Fibroblast of lung (primary cell): ENCODE measurements at regions not wholly inside any gene's neighbourhood (a gene's known extent, or its start where the extent isn't known, plus 50 kb on each side); places are given as distances from the start of the nearest gene placed in this dataset.

Source experiments
- DNase-seq, 2 donors: peaks; one replicate each; pipeline versions ENCODE4 v3.0.0 to v3.0.0-alpha.2; 2010; ENCODE audit warnings: low read depth in 2 of 2
- H2AFZ ChIP-seq: 2 replicates; pipeline ENCODE4 v1.5.1; 2012; ENCODE audit warnings: low read length, control low read depth, inconsistent platforms
- H3K27ac ChIP-seq: 2 replicates; pipeline ENCODE4 v1.5.1; 2011; ENCODE audit warnings: low read length, control low read depth; ENCODE audit not compliant: insufficient read depth
- H3K27me3 ChIP-seq: 2 replicates; pipeline ENCODE4 v1.5.1; 2011; ENCODE audit warnings: mild to moderate bottlenecking, low read length; ENCODE audit not compliant: control insufficient read depth, insufficient read depth
- H3K36me3 ChIP-seq: 2 replicates; pipeline ENCODE4 v1.5.1; 2011; ENCODE audit warnings: low read length; ENCODE audit not compliant: control insufficient read depth, insufficient read depth
- H3K4me1 ChIP-seq: 2 replicates; pipeline ENCODE4 v1.5.1; 2011; ENCODE audit warnings: low read length; ENCODE audit not compliant: control insufficient read depth, insufficient read depth; ENCODE audit errors: extremely low read depth
- H3K4me2 ChIP-seq: 2 replicates; pipeline ENCODE4 v1.5.1; 2011; ENCODE audit warnings: low read length, control low read depth; ENCODE audit not compliant: insufficient read depth; ENCODE audit errors: extremely low read depth
- H3K4me3 ChIP-seq, 4 experiments: fragments of 200-600 bp in 1 of 4; sonication (generic) in 1 of 4; replicated peaks in 1 of 4; 2 replicates each; pipeline ENCODE4 v1.5.1; 2011 to 2016; ENCODE audit warnings: low read length in 4 of 4, low read depth in 3 of 4, mild to moderate bottlenecking in 3 of 4, control low read depth in 2 of 4, inconsistent platforms in 1 of 4, mixed read lengths in 1 of 4; ENCODE audit not compliant: insufficient read depth in 1 of 4; ENCODE audit errors: control extremely low read depth in 1 of 4
- H3K79me2 ChIP-seq: 2 replicates; pipeline ENCODE4 v1.5.1; 2012; ENCODE audit warnings: mild to moderate bottlenecking, low read length, inconsistent platforms; ENCODE audit not compliant: control insufficient read depth, insufficient read depth
- H3K9ac ChIP-seq: 2 replicates; pipeline ENCODE4 v1.5.1; 2011; ENCODE audit warnings: mild to moderate bottlenecking, low read length, control low read depth; ENCODE audit not compliant: insufficient read depth
- H3K9me3 ChIP-seq: 2 replicates; pipeline ENCODE4 v1.5.1; 2012; ENCODE audit warnings: low read depth, low read length; ENCODE audit not compliant: control insufficient read depth, insufficient read depth
- H4K20me1 ChIP-seq: 2 replicates; pipeline ENCODE4 v1.5.1; 2011; ENCODE audit warnings: low read length; ENCODE audit not compliant: control insufficient read depth, insufficient read depth; ENCODE audit errors: extremely low read depth
- CTCF ChIP-seq, 2 donors: IDR thresholded peaks in 1 of 2; conservative IDR thresholded peaks in 1 of 2; 1 replicate in 1 of 2; 2 replicates in 1 of 2; pipeline ENCODE4 v1.5.1; 2011 to 2012; ENCODE audit warnings: low read length in 2 of 2, control low read depth in 1 of 2, inconsistent platforms in 1 of 2, low read depth in 1 of 2, mild to moderate bottlenecking in 1 of 2
- EZH2 ChIP-seq: IDR thresholded peaks from 2 replicates; pipeline ENCODE4 v1.5.1; 2012; ENCODE audit warnings: low read length, control low read depth, mild to moderate bottlenecking; ENCODE audit errors: missing control alignments

GRCh38 chr4:123204737-123205136, 191.9 kb upstream of the SPRY1 start:
- Histone ChIP-seq H3K4me1 (no peaks in the 10 kb centered on the region), H3K4me2 (no peak overlapping the region), H3K9ac (no peak overlapping the region), H3K9me3 (no peaks in the 10 kb centered on the region), H3K27ac (no peak overlapping the region), H3K36me3 (no peaks in the 10 kb centered on the region), H4K20me1 (no peaks in the 10 kb centered on the region), H3K79me2 (no peaks in the 10 kb centered on the region), H3K27me3 (no peaks in the 10 kb centered on the region), H3K4me3 (no peak overlapping the region), H2AFZ (no peak overlapping the region)
- no peak for DNase-seq
- TF ChIP-seq EZH2: no peak
- TF ChIP-seq CTCF (conservative IDR thresholded peaks at IDR 0.05 in 1 of 2, IDR thresholded peaks at IDR 0.05 in 1 of 2; ENCODE audit: low read depth in 1 of 2, low read length in 2 of 2): no peak

- no peaks in the 10 kb centered on the region for H3K27me3 ChIP-seq
- H3K4me2 ChIP-seq: no peak overlapping the region
- no peak overlapping the region for H2AFZ ChIP-seq
- no peak overlapping the region for H3K4me3 ChIP-seq
- H3K79me2 ChIP-seq: no peaks in the 10 kb centered on the region
- H3K27ac ChIP-seq: no peak overlapping the region
- H3K9ac ChIP-seq: no peak overlapping the region
- H3K9me3 ChIP-seq: no peaks in the 10 kb centered on the region
- H3K36me3 ChIP-seq: no peaks in the 10 kb centered on the region
- H3K4me1 ChIP-seq: no peaks in the 10 kb centered on the region
- DNase-seq: no peak
- TF ChIP-seq CTCF (conservative IDR thresholded peaks at IDR 0.05 in 1 of 2, IDR thresholded peaks at IDR 0.05 in 1 of 2; ENCODE audit: low read depth in 1 of 2, low read length in 2 of 2) (no peak), EZH2 (no peak)
- no peaks in the 10 kb centered on the region for H4K20me1 ChIP-seq
Measured at GRCh38 chr4:123206016-123206415, 190.6 kb upstream of the SPRY1 start.

GRCh38 chr4:123209436-123209835, 187.2 kb upstream of the SPRY1 start:
- no peak overlapping the region for H3K4me2 ChIP-seq
- H3K9me3 ChIP-seq: no peaks in the 10 kb centered on the region
- no peaks in the 10 kb centered on the region for H4K20me1 ChIP-seq
- TF ChIP-seq EZH2 (no peak), CTCF (conservative IDR thresholded peaks at IDR 0.05 in 1 of 2, IDR thresholded peaks at IDR 0.05 in 1 of 2; ENCODE audit: low read depth in 1 of 2, low read length in 2 of 2) (no peak)
- H3K36me3 ChIP-seq: no peaks in the 10 kb centered on the region
- H3K9ac ChIP-seq: no peak overlapping the region
- no peak overlapping the region for H2AFZ ChIP-seq
- no peaks in the 10 kb centered on the region for H3K27me3 ChIP-seq
- no peaks in the 10 kb centered on the region for H3K79me2 ChIP-seq
- no peak overlapping the region for H3K27ac ChIP-seq
- H3K4me3 ChIP-seq: no peak overlapping the region
- DNase-seq: no peak
- H3K4me1 ChIP-seq: no peaks in the 10 kb centered on the region
